Skin of body (tissue), 1 donor: ENCODE measurements at regions not wholly inside any gene's neighbourhood (a gene's known extent, or its start where the extent isn't known, plus 50 kb on each side); places are given as distances from the start of the nearest gene placed in this dataset.
"Not testable (repeated sequence)": the region's sequence is repeated elsewhere in the genome, so short reads cannot be mapped to it uniquely, and the experiment has no call there.

Experiments used
- DNase-seq: peaks from one replicate; lab custom pipeline; 2025; lab: John Stamatoyannopoulos, UW

- DNase-seq, result no peak
Observed at GRCh38 chr9:100803956-100804355, 224.6 kb upstream of the PLPPR1 start.

GRCh38 chr9:100811643-100812042 lies 216.9 kb upstream of the PLPPR1 start:
- no peak for DNase-seq

- DNase-seq, result no peak
Observed at GRCh38 chr9:100813871-100814270, 214.7 kb upstream of the PLPPR1 start.

GRCh38 chr9:100819980-100820379 lies 208.5 kb upstream of the PLPPR1 start:
- no peak for DNase-seq

DNA sequence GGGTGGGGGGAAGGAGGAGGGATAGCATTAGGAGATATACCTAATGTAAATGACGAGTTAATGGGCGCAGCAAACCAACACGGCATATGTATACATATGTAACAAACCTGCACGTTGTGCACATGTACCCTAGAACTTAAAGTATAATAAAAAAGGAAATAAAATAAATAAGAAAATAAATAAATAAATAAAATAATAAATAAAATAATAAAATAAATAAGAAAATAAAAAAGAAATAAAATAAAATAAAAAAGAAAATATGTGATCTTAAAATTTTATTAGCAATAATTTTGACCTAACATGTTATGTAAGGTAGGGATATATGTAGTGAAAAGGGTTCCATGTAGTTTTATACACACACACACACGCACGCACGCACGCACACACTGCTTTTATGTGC lies 195.5 kb upstream of the PLPPR1 start:
- DNase-seq, result not testable (repeated sequence)

- DNase-seq, result no peak
Observed at GRCh38 chr9:100838857-100839256, 189.7 kb upstream of the PLPPR1 start.

- DNase-seq, result no peak
Observed at GRCh38 chr9:100848726-100849125, 179.8 kb upstream of the PLPPR1 start.

- no peak for DNase-seq
Observed at GRCh38 chr9:100852088-100852487, 176.4 kb upstream of the PLPPR1 start.

GRCh38 chr9:100856238-100856637 lies 172.3 kb upstream of the PLPPR1 start:
- no peak for DNase-seq

DNA sequence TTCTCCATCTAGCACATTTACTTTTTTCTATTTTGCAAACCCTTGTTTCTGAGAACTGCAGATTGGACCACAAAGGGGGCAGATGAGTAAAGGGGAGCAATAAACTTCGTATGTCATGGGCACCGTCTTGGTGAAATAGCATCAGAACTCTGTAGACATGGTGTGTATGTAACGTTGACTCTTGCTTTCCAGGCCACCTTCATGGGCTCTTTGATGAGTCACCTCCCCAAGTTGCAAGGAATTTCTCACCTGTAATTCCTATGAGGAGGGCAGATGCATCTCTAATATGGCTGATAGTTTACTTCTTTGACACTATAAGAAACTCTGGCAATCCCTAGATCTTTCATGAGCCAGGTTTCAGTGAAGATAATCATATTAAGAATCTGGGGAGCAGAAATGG lies 163.4 kb upstream of the PLPPR1 start:
- DNase-seq, result no peak

DNA sequence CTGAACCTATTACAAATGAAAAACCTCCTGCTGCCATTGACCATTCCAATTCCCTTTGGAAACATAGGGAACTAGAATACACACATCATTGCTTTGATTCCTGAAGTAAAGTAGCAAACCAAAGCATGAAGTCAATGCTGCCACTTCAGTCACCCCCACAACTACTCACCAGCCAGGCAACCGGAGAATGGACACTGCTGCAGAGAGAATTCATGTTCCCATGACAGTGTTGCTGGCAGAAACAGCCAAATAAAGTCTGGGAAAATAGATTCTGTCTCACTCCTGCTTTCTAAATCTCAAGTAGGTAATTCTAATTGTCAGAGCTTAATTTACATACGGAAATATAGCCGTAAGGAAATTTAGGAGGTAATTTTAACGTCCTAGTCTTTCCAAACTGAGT lies 162.9 kb upstream of the PLPPR1 start:
- DNase-seq, result no peak

DNA sequence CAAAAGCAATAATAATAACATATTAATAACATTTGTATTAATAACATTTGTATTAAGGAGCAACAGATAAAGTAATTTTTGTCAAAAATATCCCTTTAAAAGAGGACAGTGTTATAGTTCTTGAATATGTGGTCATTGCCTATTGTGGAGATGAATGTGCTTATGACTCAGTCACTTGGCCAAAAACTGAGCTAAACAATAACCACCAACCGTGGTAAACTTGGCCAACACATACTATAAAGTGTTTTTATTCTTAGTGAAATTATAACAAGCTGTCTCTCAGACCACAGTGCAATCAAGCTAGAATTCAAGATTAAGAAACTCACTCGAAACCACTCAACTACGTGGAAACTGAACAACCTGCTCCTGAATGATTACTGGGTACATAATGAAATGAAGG lies 159.2 kb upstream of the PLPPR1 start:
- no peak for DNase-seq

GRCh38 chr9:100879884-100880283 lies 148.6 kb upstream of the PLPPR1 start:
- DNase-seq, result no peak

GRCh38 chr9:100880284-100880683 lies 148.2 kb upstream of the PLPPR1 start:
- DNase-seq, result no peak

DNA sequence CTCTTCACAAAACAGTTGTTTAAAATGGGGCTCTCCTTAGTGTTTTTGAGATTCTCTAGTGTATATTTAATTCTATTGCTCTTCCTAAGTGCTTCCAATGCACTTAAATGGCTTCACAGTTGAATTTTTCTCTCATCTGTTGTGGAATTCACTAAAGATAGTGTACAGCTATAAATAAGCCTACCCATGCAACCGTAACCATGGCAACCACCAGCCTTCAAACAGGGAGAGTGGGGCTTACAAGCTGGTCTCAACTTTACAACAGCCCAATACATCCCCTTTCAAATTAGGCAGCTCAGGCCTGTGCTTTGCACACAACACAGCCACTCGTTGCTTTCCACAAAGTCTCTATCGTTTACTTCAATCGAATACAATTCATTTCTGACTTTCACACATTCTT lies 144.0 kb upstream of the PLPPR1 start:
- no peak for DNase-seq

- DNase-seq, result no peak
Observed at GRCh38 chr9:100890321-100890720, 138.2 kb upstream of the PLPPR1 start.

GRCh38 chr9:100911273-100911672 lies 117.3 kb upstream of the PLPPR1 start:
- no peak for DNase-seq

GRCh38 chr9:100913257-100913656 lies 115.3 kb upstream of the PLPPR1 start:
- DNase-seq, result no peak

DNA sequence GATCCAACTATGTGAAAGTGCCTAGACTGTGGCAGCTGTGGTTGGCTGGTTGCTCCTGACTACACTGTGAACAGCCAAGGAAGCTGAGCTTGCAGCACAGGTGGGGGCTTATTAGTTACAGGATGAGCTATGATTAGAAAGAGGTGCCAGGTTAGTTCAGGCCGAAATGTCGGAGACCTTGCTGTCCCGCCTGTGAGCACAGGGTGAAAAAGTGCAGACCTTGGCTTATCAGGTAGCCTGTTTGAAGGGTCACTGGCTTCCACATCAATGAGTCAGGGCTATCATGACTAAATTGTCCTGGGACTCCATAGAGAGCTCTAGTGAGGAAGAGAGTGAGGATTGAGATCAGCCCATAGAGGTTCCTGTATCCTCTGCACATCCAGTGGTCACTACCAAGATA lies 114.3 kb upstream of the PLPPR1 start:
- DNase-seq, result no peak

- no peak for DNase-seq
Observed at GRCh38 chr9:100919506-100919905, 109.0 kb upstream of the PLPPR1 start.

DNA sequence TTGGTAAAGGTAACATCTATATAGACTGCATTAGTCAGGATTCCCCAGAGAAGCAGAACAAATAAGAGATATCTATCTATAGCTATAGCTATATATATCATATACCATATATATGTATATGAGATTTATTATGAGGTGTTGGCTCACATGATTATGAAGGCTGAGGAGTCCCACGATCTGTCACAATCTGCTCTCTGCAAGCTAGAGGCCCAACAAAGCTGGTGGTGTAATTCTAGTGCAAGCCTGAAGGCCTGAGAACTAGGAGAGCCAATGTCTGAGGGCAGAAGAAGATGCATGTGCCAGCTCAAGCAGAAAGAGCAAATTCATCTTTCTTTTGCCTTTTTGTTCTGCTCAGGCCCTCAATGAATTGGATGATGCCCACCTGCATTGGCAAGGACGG lies 102.2 kb upstream of the PLPPR1 start:
- no peak for DNase-seq

DNA sequence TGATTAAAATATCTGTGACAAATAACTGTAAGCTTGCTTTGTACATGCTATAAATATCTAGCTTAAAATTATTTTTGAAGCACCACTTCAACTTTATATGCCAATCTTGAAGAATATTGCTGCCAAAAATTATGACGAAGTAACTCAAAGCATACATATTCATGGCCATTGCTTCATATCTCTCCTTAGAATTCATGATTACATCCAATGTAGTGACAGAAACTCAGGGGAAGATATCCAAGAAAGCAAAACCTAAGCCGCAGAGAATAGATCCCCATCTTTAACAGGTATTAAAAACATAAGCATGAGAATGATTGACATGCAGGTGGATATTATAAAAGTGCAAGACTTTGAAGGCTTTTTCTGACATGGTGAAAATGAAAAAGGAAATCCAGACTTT lies 100.8 kb upstream of the PLPPR1 start:
- DNase-seq, result no peak

- DNase-seq, result peak; percentile 57
Observed at GRCh38 chr9:100933656-100934055, 94.9 kb upstream of the PLPPR1 start.

DNA sequence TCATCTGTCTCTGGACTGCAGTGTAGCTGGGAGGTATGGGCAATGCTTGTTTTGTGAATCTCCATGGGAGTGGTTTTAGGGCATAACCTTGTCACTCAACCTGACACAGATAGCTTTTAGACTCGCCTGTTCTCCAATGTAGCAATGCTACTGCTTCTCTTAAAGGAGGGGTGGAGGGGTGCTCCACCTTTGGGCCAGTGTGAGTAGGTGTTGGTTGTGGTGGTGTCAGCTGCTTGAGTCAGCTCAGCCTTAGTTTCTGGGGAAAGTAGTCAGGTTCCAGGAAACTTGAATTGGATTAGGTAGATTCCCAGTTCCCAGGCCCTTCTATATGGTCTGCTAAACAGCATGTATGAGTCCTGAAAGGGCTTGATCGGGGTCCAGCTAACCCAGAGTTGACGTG lies 91.1 kb upstream of the PLPPR1 start:
- no peak for DNase-seq

GRCh38 chr9:100938507-100938906 lies 90.0 kb upstream of the PLPPR1 start:
- no peak for DNase-seq
